Fibroblast of lung (primary cell): ENCODE measurements at regions not wholly inside any gene's neighbourhood (a gene's known extent, or its start where the extent isn't known, plus 50 kb on each side); places are given as distances from the start of the nearest gene placed in this dataset.
"Not testable (repeated sequence)": the region's sequence is repeated elsewhere in the genome, so short reads cannot be mapped to it uniquely, and the experiment has no call there.

Experiments used
- DNase-seq, 2 donors: peaks; one replicate each; pipeline versions ENCODE4 v3.0.0 to v3.0.0-alpha.2; 2010; ENCODE audit warnings: low read depth in 2 of 2
- H2AFZ ChIP-seq: 2 replicates; pipeline ENCODE4 v1.5.1; 2012; ENCODE audit warnings: low read length, control low read depth, inconsistent platforms
- H3K27ac ChIP-seq: 2 replicates; pipeline ENCODE4 v1.5.1; 2011; ENCODE audit warnings: low read length, control low read depth; ENCODE audit not compliant: insufficient read depth
- H3K27me3 ChIP-seq: 2 replicates; pipeline ENCODE4 v1.5.1; 2011; ENCODE audit warnings: mild to moderate bottlenecking, low read length; ENCODE audit not compliant: control insufficient read depth, insufficient read depth
- H3K36me3 ChIP-seq: 2 replicates; pipeline ENCODE4 v1.5.1; 2011; ENCODE audit warnings: low read length; ENCODE audit not compliant: control insufficient read depth, insufficient read depth
- H3K4me1 ChIP-seq: 2 replicates; pipeline ENCODE4 v1.5.1; 2011; ENCODE audit warnings: low read length; ENCODE audit not compliant: control insufficient read depth, insufficient read depth; ENCODE audit errors: extremely low read depth
- H3K4me2 ChIP-seq: 2 replicates; pipeline ENCODE4 v1.5.1; 2011; ENCODE audit warnings: low read length, control low read depth; ENCODE audit not compliant: insufficient read depth; ENCODE audit errors: extremely low read depth
- H3K4me3 ChIP-seq, 4 experiments: fragments of 200-600 bp in 1 of 4; sonication (generic) in 1 of 4; replicated peaks in 1 of 4; 2 replicates each; pipeline ENCODE4 v1.5.1; 2011 to 2016; ENCODE audit warnings: low read length in 4 of 4, low read depth in 3 of 4, mild to moderate bottlenecking in 3 of 4, control low read depth in 2 of 4, inconsistent platforms in 1 of 4, mixed read lengths in 1 of 4; ENCODE audit not compliant: insufficient read depth in 1 of 4; ENCODE audit errors: control extremely low read depth in 1 of 4
- H3K79me2 ChIP-seq: 2 replicates; pipeline ENCODE4 v1.5.1; 2012; ENCODE audit warnings: mild to moderate bottlenecking, low read length, inconsistent platforms; ENCODE audit not compliant: control insufficient read depth, insufficient read depth
- H3K9ac ChIP-seq: 2 replicates; pipeline ENCODE4 v1.5.1; 2011; ENCODE audit warnings: mild to moderate bottlenecking, low read length, control low read depth; ENCODE audit not compliant: insufficient read depth
- H3K9me3 ChIP-seq: 2 replicates; pipeline ENCODE4 v1.5.1; 2012; ENCODE audit warnings: low read depth, low read length; ENCODE audit not compliant: control insufficient read depth, insufficient read depth
- H4K20me1 ChIP-seq: 2 replicates; pipeline ENCODE4 v1.5.1; 2011; ENCODE audit warnings: low read length; ENCODE audit not compliant: control insufficient read depth, insufficient read depth; ENCODE audit errors: extremely low read depth

DNA sequence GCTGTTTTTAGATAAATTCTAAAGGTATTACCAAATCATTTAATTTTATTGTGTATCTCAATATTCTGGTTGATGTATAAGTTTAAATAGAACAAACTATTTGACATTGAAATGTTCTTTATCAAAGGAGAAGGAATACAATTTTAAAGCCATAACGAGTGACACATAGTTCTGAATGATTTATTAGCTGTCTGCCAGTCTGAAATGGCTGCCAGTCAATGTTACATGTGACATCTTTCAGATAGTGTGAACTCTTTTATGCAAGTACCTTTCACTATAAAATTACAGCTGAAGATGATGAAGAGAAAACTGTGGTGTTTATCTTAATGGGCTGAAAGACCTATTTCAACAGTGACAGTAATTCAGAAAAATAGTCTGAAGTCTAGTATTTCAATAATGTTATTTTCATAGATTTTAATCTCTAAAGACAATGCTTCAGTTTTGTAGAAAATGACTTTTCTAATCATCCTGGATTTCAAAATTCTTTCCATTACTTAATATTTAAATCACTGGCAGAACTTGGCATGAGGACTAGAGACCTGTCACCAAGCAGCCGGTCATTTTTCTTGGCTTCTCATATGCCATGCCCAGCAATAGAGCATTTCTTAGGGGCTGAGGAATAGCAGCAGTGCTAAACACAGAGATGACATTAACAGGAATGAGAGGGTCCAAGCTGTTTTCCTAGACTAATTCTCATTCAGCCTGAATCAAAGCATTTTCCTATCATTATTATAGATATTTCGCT is 178.5 kb upstream of the C1QTNF3 start:
- not testable (repeated sequence) for H3K4me2 ChIP-seq, H3K36me3 ChIP-seq, H3K4me1 ChIP-seq, H3K27ac ChIP-seq, H3K4me3 ChIP-seq, H3K27me3 ChIP-seq, H3K79me2 ChIP-seq, H4K20me1 ChIP-seq, H3K9me3 ChIP-seq, H3K9ac ChIP-seq, H2AFZ ChIP-seq
- peak in 1 of 2 donors; percentile 3 for DNase-seq

DNA sequence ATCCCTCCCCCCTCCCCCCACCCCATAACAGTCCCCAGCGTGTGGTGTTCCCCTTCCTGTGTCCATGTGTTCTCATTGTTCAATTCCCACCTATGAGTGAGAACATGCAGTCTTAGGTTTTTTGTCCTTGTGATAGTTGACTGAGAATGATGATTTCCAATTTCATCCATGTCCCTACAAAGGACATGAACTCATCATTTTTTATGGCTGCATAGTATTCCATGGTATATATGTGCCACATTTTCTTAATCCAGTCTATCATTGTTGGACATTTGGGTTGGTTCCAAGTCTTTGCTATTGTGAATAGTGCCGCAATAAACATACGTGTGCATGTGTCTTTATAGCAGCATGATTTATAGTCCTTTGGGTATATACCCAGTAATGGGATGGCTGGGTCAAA is 180.1 kb upstream of the C1QTNF3 start:
- not testable (repeated sequence) for H3K4me2 ChIP-seq, H3K9me3 ChIP-seq, H3K27me3 ChIP-seq, H2AFZ ChIP-seq, H3K4me1 ChIP-seq, H3K36me3 ChIP-seq, H3K4me3 ChIP-seq, H3K79me2 ChIP-seq, DNase-seq, H3K27ac ChIP-seq, H3K9ac ChIP-seq, H4K20me1 ChIP-seq

- H3K36me3 ChIP-seq, H3K4me3 ChIP-seq, DNase-seq, H2AFZ ChIP-seq, H3K4me1 ChIP-seq, H4K20me1 ChIP-seq, H3K79me2 ChIP-seq, H3K9ac ChIP-seq, H3K27ac ChIP-seq, H3K4me2 ChIP-seq, H3K27me3 ChIP-seq, H3K9me3 ChIP-seq: not testable (repeated sequence)
Measured at GRCh38 chr5:34230402-34230801, 187.4 kb upstream of the C1QTNF3 start.

DNA sequence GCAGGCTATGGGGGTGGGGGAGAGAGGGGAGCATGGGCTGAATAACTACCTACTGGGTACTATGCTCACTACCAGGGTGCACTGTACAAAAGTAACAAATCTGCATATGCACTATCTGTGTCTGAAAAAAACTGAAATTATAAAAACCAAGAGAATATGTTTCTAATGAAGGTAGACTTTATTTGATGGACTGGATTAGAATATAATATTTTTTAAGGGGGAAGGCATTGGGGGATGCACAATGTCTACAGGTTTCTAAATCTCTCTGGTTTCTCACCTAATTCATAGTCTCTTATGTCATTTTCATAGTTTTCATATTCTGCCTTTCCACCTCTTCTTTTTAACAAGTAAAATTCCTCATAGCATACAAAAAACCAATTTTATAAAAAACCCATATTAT is 200.8 kb upstream of the C1QTNF3 start:
- not testable (repeated sequence) for H3K9ac ChIP-seq, H3K79me2 ChIP-seq, H2AFZ ChIP-seq, H3K27me3 ChIP-seq, H3K27ac ChIP-seq, H3K9me3 ChIP-seq, H3K4me2 ChIP-seq, H4K20me1 ChIP-seq, DNase-seq, H3K36me3 ChIP-seq, H3K4me1 ChIP-seq
- peak overlapping the region in 2 of 4 experiments; percentile 39 to 48 for H3K4me3 ChIP-seq

GRCh38 chr5:34244281-34245031 is 201.4 kb upstream of the C1QTNF3 start:
- H3K9ac ChIP-seq, H3K9me3 ChIP-seq, H2AFZ ChIP-seq, H4K20me1 ChIP-seq, H3K4me1 ChIP-seq, H3K4me2 ChIP-seq, H3K36me3 ChIP-seq, H3K27ac ChIP-seq, H3K79me2 ChIP-seq, H3K27me3 ChIP-seq: not testable (repeated sequence)
- H3K4me3 ChIP-seq, result peak overlapping the region in 2 of 4 experiments; percentile 39 to 48
- DNase-seq, result peak; percentile 58 to 66

DNA sequence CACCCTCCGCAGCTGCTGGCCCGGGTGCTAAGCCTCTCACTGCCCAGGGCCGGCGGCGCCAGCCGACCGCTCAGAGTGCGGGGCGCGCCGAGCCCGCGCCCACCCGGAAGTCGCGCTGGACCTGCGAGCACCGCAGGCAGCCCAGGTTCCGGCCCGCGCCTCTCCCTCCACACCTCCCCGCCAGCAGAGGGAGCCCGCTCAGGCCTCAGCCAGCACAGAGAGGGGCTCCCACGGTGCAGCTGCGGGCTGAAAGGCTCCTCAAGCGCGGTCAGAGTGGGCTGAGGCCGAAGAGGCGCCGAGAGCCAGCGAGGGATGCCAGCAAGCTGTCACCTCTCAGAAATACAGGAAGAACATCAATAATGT is 202.0 kb upstream of the C1QTNF3 start:
- not testable (repeated sequence) for H3K4me2 ChIP-seq, H2AFZ ChIP-seq, H3K4me1 ChIP-seq, H3K79me2 ChIP-seq, H3K27me3 ChIP-seq, H3K9me3 ChIP-seq, H3K27ac ChIP-seq, H3K36me3 ChIP-seq, H3K9ac ChIP-seq, H4K20me1 ChIP-seq
- H3K4me3 ChIP-seq, result peak overlapping the region in 2 of 4 experiments; percentile 30 to 34
- peak in 1 of 2 donors; percentile 36 for DNase-seq
